ENCODE measurements at regions not wholly inside any gene's neighbourhood (a gene's known extent, or its start where the extent isn't known, plus 50 kb on each side); places are given as distances from the start of the nearest gene placed in this dataset.

DNA sequence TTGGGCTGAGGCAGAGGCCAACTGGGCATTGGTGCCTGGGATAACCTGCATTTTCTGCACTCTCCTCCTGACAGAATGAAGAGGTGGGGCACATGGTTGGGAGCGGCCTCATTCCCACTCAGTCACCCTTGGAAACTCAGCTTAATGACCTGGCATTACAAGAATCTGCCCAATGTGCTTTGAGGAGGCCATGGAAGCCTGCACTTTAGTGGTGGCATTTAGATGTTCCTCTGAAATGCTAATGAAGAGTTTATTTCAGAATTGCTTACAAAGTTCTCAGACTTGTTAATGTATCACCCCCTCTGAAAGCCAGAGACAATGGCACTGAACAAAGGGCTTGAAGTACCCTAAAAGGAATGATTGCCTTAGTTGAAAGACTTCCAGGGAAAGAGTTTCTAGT is 71.4 kb upstream of the PARP11 start:
- DNase-seq (ENCODE audit: extremely low read depth, low read depth) = no peak
- TF ChIP-seq, protein P1, sequence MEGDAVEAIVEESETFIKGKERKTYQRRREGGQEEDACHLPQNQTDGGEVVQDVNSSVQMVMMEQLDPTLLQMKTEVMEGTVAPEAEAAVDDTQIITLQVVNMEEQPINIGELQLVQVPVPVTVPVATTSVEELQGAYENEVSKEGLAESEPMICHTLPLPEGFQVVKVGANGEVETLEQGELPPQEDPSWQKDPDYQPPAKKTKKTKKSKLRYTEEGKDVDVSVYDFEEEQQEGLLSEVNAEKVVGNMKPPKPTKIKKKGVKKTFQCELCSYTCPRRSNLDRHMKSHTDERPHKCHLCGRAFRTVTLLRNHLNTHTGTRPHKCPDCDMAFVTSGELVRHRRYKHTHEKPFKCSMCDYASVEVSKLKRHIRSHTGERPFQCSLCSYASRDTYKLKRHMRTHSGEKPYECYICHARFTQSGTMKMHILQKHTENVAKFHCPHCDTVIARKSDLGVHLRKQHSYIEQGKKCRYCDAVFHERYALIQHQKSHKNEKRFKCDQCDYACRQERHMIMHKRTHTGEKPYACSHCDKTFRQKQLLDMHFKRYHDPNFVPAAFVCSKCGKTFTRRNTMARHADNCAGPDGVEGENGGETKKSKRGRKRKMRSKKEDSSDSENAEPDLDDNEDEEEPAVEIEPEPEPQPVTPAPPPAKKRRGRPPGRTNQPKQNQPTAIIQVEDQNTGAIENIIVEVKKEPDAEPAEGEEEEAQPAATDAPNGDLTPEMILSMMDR (IDR thresholded peaks at IDR 0.05; ENCODE audit: low read depth, low read length) = no peak

DNA sequence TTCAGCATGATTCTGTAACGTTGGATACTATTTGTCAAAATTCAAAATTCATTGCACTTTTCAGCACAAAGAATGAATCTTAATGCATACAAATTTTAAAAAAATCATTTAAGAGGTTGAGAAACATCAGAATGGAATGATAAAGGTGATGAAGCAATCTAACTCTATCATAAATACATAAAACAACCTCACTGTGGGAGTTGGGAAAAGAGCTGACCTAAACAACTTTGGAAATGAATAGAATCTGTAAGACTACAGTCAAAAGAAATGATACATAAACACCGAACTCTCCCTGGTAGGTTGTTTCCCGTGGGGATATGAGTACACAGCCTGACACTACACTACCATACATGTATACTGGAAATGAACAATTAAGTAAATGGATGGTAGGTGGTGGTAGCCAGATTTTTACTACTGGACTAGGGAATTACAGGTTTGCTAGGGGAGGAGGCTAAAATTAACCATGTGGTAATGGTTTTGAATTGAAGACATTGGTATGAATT is 64.9 kb upstream of the PARP11 start:
- DNase-seq (ENCODE audit: extremely low read depth, low read depth) = no peak
- TF ChIP-seq, protein P1 (IDR thresholded peaks at IDR 0.05; ENCODE audit: low read depth, low read length) = no peak

DNA sequence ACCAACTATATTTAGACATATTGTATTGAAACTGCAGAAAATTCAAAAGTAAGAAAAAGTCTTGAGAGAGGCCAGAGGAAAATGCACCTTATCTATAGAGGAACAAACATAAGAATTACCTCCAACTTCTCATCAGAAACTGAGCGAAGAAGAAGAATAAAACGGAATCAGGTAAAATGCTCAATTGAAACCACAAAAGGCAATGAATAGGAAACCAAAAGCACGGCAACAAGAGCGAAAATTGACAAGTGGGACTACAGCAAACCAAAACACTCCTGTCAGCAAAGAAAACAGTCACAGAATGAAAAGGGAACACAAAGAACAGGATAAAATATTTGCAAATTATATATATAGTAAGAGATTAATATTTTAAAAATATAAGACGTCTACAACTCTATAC is 61.9 kb upstream of the PARP11 start:
- DNase-seq (ENCODE audit: extremely low read depth, low read depth) = no peak
- TF ChIP-seq, protein P1 (IDR thresholded peaks at IDR 0.05; ENCODE audit: low read depth, low read length) = no peak

DNA sequence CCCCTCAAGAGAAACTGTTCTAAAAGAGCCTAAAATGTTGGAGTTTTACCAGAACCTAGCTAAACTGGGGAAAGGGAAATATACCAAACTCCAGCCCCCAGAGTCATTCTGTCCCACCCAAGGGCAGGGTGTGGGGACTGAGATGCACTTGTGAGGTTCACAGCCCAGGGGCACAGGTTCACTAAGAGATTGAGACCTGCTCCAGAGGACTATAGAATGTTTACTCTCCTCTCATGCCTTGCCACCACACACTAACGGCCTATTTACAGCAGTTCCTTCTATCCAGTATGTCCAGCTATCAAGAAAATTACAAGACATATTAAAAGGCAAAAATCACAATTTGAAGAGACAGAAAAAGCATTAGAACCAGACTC is 60.6 kb upstream of the PARP11 start:
- TF ChIP-seq, protein P1 (IDR thresholded peaks at IDR 0.05; ENCODE audit: low read depth, low read length) = no peak
- DNase-seq (ENCODE audit: extremely low read depth, low read depth) = no peak

DNA sequence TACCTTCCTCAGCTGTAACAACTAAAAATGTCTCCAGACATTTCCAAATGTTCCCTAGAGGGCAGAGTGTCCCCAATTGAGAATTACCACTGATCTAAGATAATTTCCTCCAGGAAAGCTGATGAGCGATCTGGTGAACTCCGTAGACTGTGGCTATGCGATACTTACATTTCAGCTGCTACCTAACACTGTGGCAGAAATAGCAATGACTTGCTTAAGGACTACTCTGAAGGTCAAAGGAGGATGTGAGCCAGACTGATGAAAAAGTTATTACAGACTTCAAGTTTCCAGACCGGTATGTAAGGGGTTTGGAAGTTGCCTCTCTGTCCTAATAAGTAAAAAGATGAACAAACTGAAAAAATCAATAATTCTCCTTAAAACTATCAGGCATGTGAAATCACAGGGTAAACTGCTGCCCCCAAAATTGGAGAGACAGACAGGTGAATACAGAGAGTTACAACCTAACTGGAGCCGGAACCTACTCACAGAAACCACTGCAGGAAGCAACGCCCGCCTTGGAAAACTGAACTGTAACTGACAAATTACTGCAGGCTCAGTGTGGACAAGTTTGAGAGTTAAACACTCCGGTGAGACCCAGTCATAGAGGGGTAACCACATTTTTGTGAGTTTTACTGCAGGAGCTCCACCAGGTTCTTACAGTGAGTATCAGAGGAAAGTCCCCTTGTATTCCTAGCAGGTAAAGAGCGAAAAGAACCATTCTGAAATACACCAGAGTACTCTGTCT is 60.0 kb upstream of the PARP11 start:
- TF ChIP-seq, protein P1 (IDR thresholded peaks at IDR 0.05; ENCODE audit: low read depth, low read length) = no peak
- no peak for DNase-seq (ENCODE audit: extremely low read depth, low read depth)

DNA sequence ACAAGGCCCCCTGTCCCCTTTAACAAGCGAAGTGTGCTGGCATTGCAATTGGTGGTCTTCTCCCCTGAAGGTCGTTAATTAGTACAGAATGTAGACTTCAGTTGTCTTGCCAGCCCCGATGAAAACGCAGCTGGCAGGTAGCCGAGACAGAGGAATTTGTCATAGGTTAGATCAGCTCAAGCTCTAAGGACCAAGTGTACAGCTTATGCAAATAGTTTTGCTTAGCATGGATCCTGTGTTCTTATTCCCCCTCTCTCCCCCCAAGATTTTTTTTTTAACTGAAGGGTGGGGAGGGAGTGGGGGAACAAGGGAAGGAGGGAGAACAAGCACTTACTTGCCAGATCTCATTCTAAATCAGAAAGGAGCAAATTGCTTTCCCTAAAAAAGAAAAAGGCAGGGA is 58.6 kb upstream of the PARP11 start:
- no peak for DNase-seq (ENCODE audit: extremely low read depth, low read depth)
- TF ChIP-seq, protein P1 (IDR thresholded peaks at IDR 0.05; ENCODE audit: low read depth, low read length) = no peak

DNA sequence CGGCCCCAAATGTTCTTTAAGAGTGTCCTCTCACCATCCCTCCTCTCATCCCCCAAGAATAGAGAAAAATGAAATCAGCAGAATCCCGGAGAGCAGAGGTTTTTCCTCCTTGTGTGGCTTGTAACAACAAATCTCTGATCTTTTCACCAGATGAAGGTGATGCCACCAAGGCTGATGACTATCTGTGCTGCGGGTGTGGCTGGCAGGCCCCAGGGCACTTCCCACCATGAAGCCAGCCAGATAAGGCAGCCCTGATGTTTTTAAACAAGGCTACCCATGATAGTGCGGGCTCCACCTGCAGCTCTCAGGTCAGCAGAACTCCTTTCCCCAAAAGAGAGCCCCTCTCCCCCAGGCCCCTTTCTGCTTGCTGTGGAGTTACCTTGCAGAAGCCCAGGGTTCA is 58.0 kb upstream of the PARP11 start:
- TF ChIP-seq, protein P1 (IDR thresholded peaks at IDR 0.05; ENCODE audit: low read depth, low read length) = no peak

More for the DNA sequence above, 58.0 kb upstream of the PARP11 start:
- no peak for DNase-seq (ENCODE audit: extremely low read depth, low read depth)

Data from AG09319 (cell line).